Sigmoid colon (tissue), 4 donors: ENCODE measurements at regions not wholly inside any gene's neighbourhood (a gene's known extent, or its start where the extent isn't known, plus 50 kb on each side); places are given as distances from the start of the nearest gene placed in this dataset.

Experiments
- CTCF ChIP-seq, 4 experiments: fragments of 450-650 bp in 3 of 4; fragments of 200-600 bp in 1 of 4; IDR thresholded peaks; one replicate each; pipeline ENCODE4 v1.5.1; 2016 to 2019; ENCODE audit warnings: antibody characterized with exemption in 4 of 4, mild to moderate bottlenecking in 3 of 4, moderate library complexity in 2 of 4
- POLR2A ChIP-seq, 2 donors: fragments of 450-650 bp; IDR thresholded peaks; one replicate each; pipeline ENCODE4 v1.6.1; 2016; ENCODE audit warnings: antibody characterized with exemption in 2 of 2, mild to moderate bottlenecking in 2 of 2, moderate library complexity in 2 of 2
- POLR2AphosphoS5 ChIP-seq, 4 donors: sonication (generic); formaldehyde crosslinking; IDR thresholded peaks; one replicate each; pipeline ENCODE4 v1.6.1; 2017; ENCODE audit warnings: antibody characterized with exemption in 4 of 4

GRCh38 chr2:128930101-128930500, 611.4 kb upstream of the HS6ST1 start:
- no peak for TF ChIP-seq CTCF (IDR thresholded peaks at IDR 0.05)
- TF ChIP-seq POLR2A (IDR thresholded peaks at IDR 0.05) = no peak
- no peak for TF ChIP-seq POLR2AphosphoS5 (IDR thresholded peaks at IDR 0.05)
